Urothelium cell line (cell line): ENCODE measurements at regions not wholly inside any gene's neighbourhood (a gene's known extent, or its start where the extent isn't known, plus 50 kb on each side); places are given as distances from the start of the nearest gene placed in this dataset.

ENCODE experiments used
- DNase-seq: peaks from one replicate; pipeline ENCODE4 v3.0.0; 2011; ENCODE audit warnings: low spot score, mixed read lengths
- FAIRE-seq: peaks from 2 replicates; lab custom pipeline; 2011; peaks lifted over from hg19 to GRCh38; lab: Jason Lieb, UNC

GRCh38 chr2:106572541-106573450 lies 85.6 kb downstream of the CD8B2 start:
- DNase-seq (peak; percentile 53), FAIRE-seq (peak; percentile 42)

GRCh38 chr2:106573773-106574172 lies 86.6 kb downstream of the CD8B2 start:
- DNase-seq (no peak), FAIRE-seq (no peak)

GRCh38 chr2:106575955-106576354 lies 88.8 kb downstream of the CD8B2 start:
- peak; percentile 83 for FAIRE-seq
- peak; percentile 91 for DNase-seq

GRCh38 chr2:106577255-106577651 lies 90.1 kb downstream of the CD8B2 start:
- no peak for FAIRE-seq
- no peak for DNase-seq

GRCh38 chr2:106579750-106580197 lies 92.6 kb downstream of the CD8B2 start:
- DNase-seq (no peak), FAIRE-seq (no peak)

- FAIRE-seq = no peak
These were observed 93.1 kb downstream of the CD8B2 start for GRCh38 chr2:106580241-106580640.

GRCh38 chr2:106581328-106581727 lies 94.2 kb downstream of the CD8B2 start:
- FAIRE-seq = no peak
- DNase-seq = no peak

More at GRCh38 chr2:106580241-106580640, 93.1 kb downstream of the CD8B2 start:
- no peak for DNase-seq

GRCh38 chr2:106581755-106582147 lies 94.6 kb downstream of the CD8B2 start:
- FAIRE-seq (no peak), DNase-seq (no peak)

- peak; percentile 92 for FAIRE-seq
- DNase-seq = peak; percentile 93
These were observed 95.3 kb downstream of the CD8B2 start for GRCh38 chr2:106582148-106583143.

GRCh38 chr2:106584304-106584954 lies 97.3 kb downstream of the CD8B2 start:
- FAIRE-seq (no peak), DNase-seq (no peak)

- DNase-seq (no peak), FAIRE-seq (peak; percentile 89)
These were observed 109.7 kb downstream of the CD8B2 start for GRCh38 chr2:106596844-106597243.

GRCh38 chr2:106599540-106599939 lies 112.4 kb downstream of the CD8B2 start:
- FAIRE-seq = no peak
- no peak for DNase-seq

- FAIRE-seq (no peak), DNase-seq (no peak)
These were observed 114.9 kb downstream of the CD8B2 start for GRCh38 chr2:106602042-106602441.

GRCh38 chr2:106606652-106607051 lies 119.5 kb downstream of the CD8B2 start:
- DNase-seq (no peak), FAIRE-seq (no peak)

GRCh38 chr2:106607371-106607770 lies 120.2 kb downstream of the CD8B2 start:
- DNase-seq = no peak
- no peak for FAIRE-seq

GRCh38 chr2:106609780-106610179 lies 122.6 kb downstream of the CD8B2 start:
- no peak for FAIRE-seq
- DNase-seq = no peak

- no peak for FAIRE-seq
These were observed 127.5 kb downstream of the CD8B2 start for GRCh38 chr2:106614511-106615291.

GRCh38 chr2:106618614-106619013 lies 131.4 kb downstream of the CD8B2 start:
- DNase-seq = no peak
- FAIRE-seq = no peak

More at GRCh38 chr2:106614511-106615291, 127.5 kb downstream of the CD8B2 start:
- DNase-seq = no peak

GRCh38 chr2:106623456-106623855 lies 136.3 kb downstream of the CD8B2 start:
- no peak for FAIRE-seq
- no peak for DNase-seq
